H9 (cell line): ENCODE measurements at regions not wholly inside any gene's neighbourhood (a gene's known extent, or its start where the extent isn't known, plus 50 kb on each side); places are given as distances from the start of the nearest gene placed in this dataset.

Experiments
- DNase-seq: peaks from one replicate; pipeline ENCODE4 v3.0.0-alpha.2; 2017
- H2AFZ ChIP-seq: one replicate; pipeline ENCODE4 v1.6.1; 2013; ENCODE audit warnings: mild to moderate bottlenecking, low read length, control low read depth, moderate library complexity
- H2AK5ac ChIP-seq: 2 replicates; pipeline ENCODE4 v1.6.1; 2013; ENCODE audit warnings: low read length, control low read depth, mixed read lengths; ENCODE audit not compliant: insufficient read length
- H2BK120ac ChIP-seq: one replicate; pipeline ENCODE4 v1.6.1; 2013; ENCODE audit warnings: low read depth, mild to moderate bottlenecking, low read length, control low read depth, inconsistent platforms; ENCODE audit not compliant: poor library complexity, severe bottlenecking
- H2BK12ac ChIP-seq: 2 replicates; pipeline ENCODE4 v1.6.1; 2013; ENCODE audit warnings: low read length, control low read depth, mixed read lengths, low read depth; ENCODE audit not compliant: insufficient read length
- H2BK15ac ChIP-seq: 2 replicates; pipeline ENCODE4 v1.6.1; 2013; ENCODE audit warnings: low read depth, low read length, control low read depth
- H2BK20ac ChIP-seq: one replicate; pipeline ENCODE4 v1.6.1; 2013; ENCODE audit warnings: low read depth, mild to moderate bottlenecking, low read length, control low read depth, inconsistent platforms; ENCODE audit not compliant: poor library complexity, severe bottlenecking
- H2BK5ac ChIP-seq: 2 replicates; pipeline ENCODE4 v1.6.1; 2013; ENCODE audit warnings: low read length, control low read depth, mixed read lengths; ENCODE audit not compliant: insufficient read length
- H3K14ac ChIP-seq: 2 replicates; pipeline ENCODE4 v1.6.1; 2013; ENCODE audit warnings: low read length, control low read depth; ENCODE audit not compliant: insufficient read depth
- H3K18ac ChIP-seq: 2 replicates; pipeline ENCODE4 v1.6.1; 2013; ENCODE audit warnings: low read depth, mild to moderate bottlenecking, mixed read lengths, low read length, control low read depth; ENCODE audit not compliant: insufficient read length
- H3K23ac ChIP-seq: 2 replicates; pipeline ENCODE4 v1.6.1; 2013; ENCODE audit warnings: low read length, control low read depth, mixed read lengths, low read depth; ENCODE audit not compliant: insufficient read length
- H3K23me2 ChIP-seq: 2 replicates; pipeline ENCODE4 v1.6.1; 2013; ENCODE audit warnings: low read depth, mild to moderate bottlenecking, mixed read lengths, low read length, control low read depth; ENCODE audit not compliant: insufficient read length, poor library complexity, severe bottlenecking
- H3K27ac ChIP-seq: 2 replicates; pipeline ENCODE4 v1.5.1; 2013; ENCODE audit warnings: low read length, control low read depth, mixed read lengths, low read depth; ENCODE audit not compliant: insufficient read length
- H3K27me3 ChIP-seq: 2 replicates; pipeline ENCODE4 v1.6.1; 2013; ENCODE audit warnings: low read length, control low read depth, inconsistent platforms; ENCODE audit not compliant: insufficient read depth
- H3K4ac ChIP-seq: 2 replicates; pipeline ENCODE4 v1.6.1; 2013; ENCODE audit warnings: low read depth, mild to moderate bottlenecking, control low read depth, inconsistent platforms, low read length, moderate library complexity
- H3K4me1 ChIP-seq: 2 replicates; pipeline ENCODE4 v1.6.1; 2013; ENCODE audit warnings: low read length, control low read depth, inconsistent platforms; ENCODE audit not compliant: insufficient read depth
- H3K4me2 ChIP-seq: 2 replicates; pipeline ENCODE4 v1.6.1; 2013; ENCODE audit warnings: low read length, control low read depth, mixed read lengths; ENCODE audit not compliant: insufficient read length, insufficient read depth
- H3K56ac ChIP-seq: 2 replicates; pipeline ENCODE4 v1.6.1; 2013; ENCODE audit warnings: low read depth, mild to moderate bottlenecking, mixed read lengths, low read length, control low read depth; ENCODE audit not compliant: insufficient read length
- H3K79me1 ChIP-seq: 2 replicates; pipeline ENCODE4 v1.6.1; 2013; ENCODE audit warnings: low read depth, mild to moderate bottlenecking, moderate library complexity, low read length, control low read depth, inconsistent platforms; ENCODE audit not compliant: insufficient read depth, poor library complexity, severe bottlenecking
- H3K79me2 ChIP-seq: 2 replicates; pipeline ENCODE4 v1.6.1; 2013; ENCODE audit warnings: low read length, control low read depth, inconsistent platforms; ENCODE audit not compliant: insufficient read depth
- H3K9ac ChIP-seq: 2 replicates; pipeline ENCODE4 v1.6.1; 2013; ENCODE audit warnings: low read length, control low read depth, mixed read lengths; ENCODE audit not compliant: insufficient read length; ENCODE audit errors: extremely low read depth
- H3K9me3 ChIP-seq: one replicate; pipeline ENCODE4 v1.6.1; 2013; ENCODE audit warnings: low read depth, low read length, inconsistent platforms; ENCODE audit not compliant: control insufficient read depth
- H3T11ph ChIP-seq: one replicate; pipeline ENCODE4 v1.6.1; 2013; ENCODE audit warnings: mild to moderate bottlenecking, low read length, control low read depth, inconsistent platforms
- H4K20me1 ChIP-seq: one replicate; pipeline ENCODE4 v1.6.1; 2013; ENCODE audit not compliant: control insufficient read depth, insufficient read length, insufficient read depth
- H4K5ac ChIP-seq: 2 replicates; pipeline ENCODE4 v1.6.1; 2013; ENCODE audit warnings: low read depth, mild to moderate bottlenecking, mixed read lengths, low read length, control low read depth; ENCODE audit not compliant: insufficient read length
- H4K8ac ChIP-seq: replicated peaks from 2 replicates; pipeline ENCODE4 v1.6.1; 2013; ENCODE audit warnings: low read length, control low read depth, mixed read lengths, low read depth; ENCODE audit not compliant: insufficient read length
- H4K91ac ChIP-seq: 2 replicates; pipeline ENCODE4 v1.6.1; 2013; ENCODE audit warnings: low read depth, mild to moderate bottlenecking, moderate library complexity, mixed read lengths, low read length, control low read depth; ENCODE audit not compliant: insufficient read length
- H3K27ac Mint-ChIP-seq, 3 experiments: 2 replicates in 2 of 3; 3 replicates in 1 of 3; pipeline ENCODE4 v1.8.0; 2020 to 2021; ENCODE audit warnings: mixed read lengths in 3 of 3, mild to moderate bottlenecking in 1 of 3, moderate library complexity in 1 of 3
- H3K27me3 Mint-ChIP-seq: 2 replicates; pipeline ENCODE4 v1.8.0; 2021; ENCODE audit warnings: low read depth, mild to moderate bottlenecking, moderate library complexity, mixed read lengths
- H3K36me3 Mint-ChIP-seq, 3 experiments: 2 replicates in 2 of 3; 3 replicates in 1 of 3; pipeline ENCODE4 v1.8.0; 2020 to 2021; ENCODE audit warnings: low read depth in 3 of 3, mixed read lengths in 3 of 3; ENCODE audit not compliant: insufficient read depth in 1 of 3
- H3K4me1 Mint-ChIP-seq, 2 experiments: 2 replicates each; pipeline ENCODE4 v1.8.0; 2020; ENCODE audit warnings: mixed read lengths in 2 of 2
- H3K4me3 Mint-ChIP-seq, 2 experiments: 2 replicates in 1 of 2; 3 replicates in 1 of 2; pipeline ENCODE4 v1.8.0; 2020 to 2021; ENCODE audit warnings: mild to moderate bottlenecking in 2 of 2, mixed read lengths in 2 of 2, moderate library complexity in 1 of 2
- H3K9me3 Mint-ChIP-seq, 2 experiments: 2 replicates in 1 of 2; 3 replicates in 1 of 2; pipeline ENCODE4 v1.8.0; 2020; ENCODE audit warnings: mild to moderate bottlenecking in 2 of 2, mixed read lengths in 2 of 2, moderate library complexity in 1 of 2
- WGBS: extraction: QIAGEN DNeasy Blood & Tissue Kit; methylation state at CpG from one replicate; pipeline ENCODE4 v1.1.7; 2013; ENCODE audit warnings: missing lambda C conversion rate, low lambda C conversion rate, mixed read lengths; ENCODE audit not compliant: insufficient read length; ENCODE audit errors: extremely low coverage; 5-methylcytosine and 5-hydroxymethylcytosine counted together
- TF ChIP-seq, protein P1 (sequence below): fragments of 200-600 bp; sonication (generic); conservative IDR thresholded peaks from 3 replicates; pipeline ENCODE4 v1.8.0; 2021; ENCODE audit warnings: antibody characterized with exemption, mild to moderate bottlenecking

DNA sequence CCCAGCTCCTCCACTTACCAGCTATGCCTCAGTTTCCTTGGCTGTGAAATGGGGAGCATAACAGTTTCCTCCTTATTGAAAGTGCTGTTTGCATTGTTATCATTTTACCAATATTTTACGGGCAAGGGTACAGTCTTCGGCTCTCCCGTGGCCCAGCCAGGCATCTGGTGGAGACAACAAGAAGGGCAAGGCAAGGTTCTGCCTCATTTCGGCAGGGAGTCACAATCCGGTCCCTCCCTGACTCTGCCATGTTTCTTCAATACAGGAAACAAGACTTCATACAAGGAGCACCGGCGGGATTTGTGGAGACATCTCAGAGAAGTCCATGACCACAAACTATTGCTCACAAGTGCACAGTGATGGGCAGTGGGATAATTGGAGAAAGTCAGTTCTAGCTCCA lies 174.0 kb downstream of the FGF18 start:
- no CpG with 5 or more reads among the region's 7 CpGs for WGBS
- Histone ChIP-seq H3T11ph (no peak overlapping the region), H3K27me3 (no peaks in the 10 kb centered on the region), H3K18ac (no peak overlapping the region), H3K4ac (no peak overlapping the region), H2BK15ac (no peak overlapping the region), H2AFZ (no peak overlapping the region), H3K4me1 (no peaks in the 10 kb centered on the region), H3K23me2 (no peaks in the 10 kb centered on the region), H3K56ac (no peak overlapping the region), H3K23ac (no peak overlapping the region), H4K8ac (no peak overlapping the region), H4K91ac (no peak overlapping the region), H2AK5ac (no peak overlapping the region), H2BK120ac (no peak overlapping the region), H3K27ac (no peak overlapping the region), H3K14ac (no peak overlapping the region), H2BK20ac (no peak overlapping the region), H2BK12ac (no peak overlapping the region), H2BK5ac (no peak overlapping the region), H4K5ac (no peak overlapping the region), H3K9me3 (no peaks in the 10 kb centered on the region), H3K79me1 (no peaks in the 10 kb centered on the region), H3K4me2 (no peak overlapping the region), H4K20me1 (no peaks in the 10 kb centered on the region), H3K9ac (no peak overlapping the region), H3K79me2 (no peaks in the 10 kb centered on the region)
- Mint-ChIP-seq H3K27ac (no peak overlapping the region; a peak in 1 of 7 replicates), H3K36me3 (no peaks in the 10 kb centered on the region; a peak in 1 of 7 replicates), H3K27me3 (peaks cover 10% of the 10 kb centered on the region; the same call in 1 of the 2 replicates), H3K4me3 (no peak overlapping the region), H3K4me1 (peaks cover 6% of the 10 kb centered on the region in 2 experiments; a peak in 3 of 4 replicates), H3K9me3 (peaks cover 2 to 6% of the 10 kb centered on the region in 2 experiments; a peak in 2 of 5 replicates)
- TF ChIP-seq, protein P1, sequence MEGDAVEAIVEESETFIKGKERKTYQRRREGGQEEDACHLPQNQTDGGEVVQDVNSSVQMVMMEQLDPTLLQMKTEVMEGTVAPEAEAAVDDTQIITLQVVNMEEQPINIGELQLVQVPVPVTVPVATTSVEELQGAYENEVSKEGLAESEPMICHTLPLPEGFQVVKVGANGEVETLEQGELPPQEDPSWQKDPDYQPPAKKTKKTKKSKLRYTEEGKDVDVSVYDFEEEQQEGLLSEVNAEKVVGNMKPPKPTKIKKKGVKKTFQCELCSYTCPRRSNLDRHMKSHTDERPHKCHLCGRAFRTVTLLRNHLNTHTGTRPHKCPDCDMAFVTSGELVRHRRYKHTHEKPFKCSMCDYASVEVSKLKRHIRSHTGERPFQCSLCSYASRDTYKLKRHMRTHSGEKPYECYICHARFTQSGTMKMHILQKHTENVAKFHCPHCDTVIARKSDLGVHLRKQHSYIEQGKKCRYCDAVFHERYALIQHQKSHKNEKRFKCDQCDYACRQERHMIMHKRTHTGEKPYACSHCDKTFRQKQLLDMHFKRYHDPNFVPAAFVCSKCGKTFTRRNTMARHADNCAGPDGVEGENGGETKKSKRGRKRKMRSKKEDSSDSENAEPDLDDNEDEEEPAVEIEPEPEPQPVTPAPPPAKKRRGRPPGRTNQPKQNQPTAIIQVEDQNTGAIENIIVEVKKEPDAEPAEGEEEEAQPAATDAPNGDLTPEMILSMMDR = no peak
- peak; percentile 5 for DNase-seq
